HUES48 (cell line): ENCODE measurements at regions not wholly inside any gene's neighbourhood (a gene's known extent, or its start where the extent isn't known, plus 50 kb on each side); places are given as distances from the start of the nearest gene placed in this dataset.

ENCODE experiments used
- H3K27ac ChIP-seq: one replicate; pipeline ENCODE4 v1.7.0; 2013; ENCODE audit warnings: low read depth, low read length, inconsistent platforms
- H3K27me3 ChIP-seq: 2 replicates; pipeline ENCODE4 v1.6.1; 2013; ENCODE audit warnings: mild to moderate bottlenecking, low read length; ENCODE audit not compliant: control insufficient read depth, insufficient read depth
- H3K36me3 ChIP-seq: 2 replicates; pipeline ENCODE4 v1.6.1; 2013; ENCODE audit warnings: low read length; ENCODE audit not compliant: control insufficient read depth, insufficient read depth
- H3K4me1 ChIP-seq: 2 replicates; pipeline ENCODE4 v1.6.1; 2013; ENCODE audit warnings: mild to moderate bottlenecking, low read length; ENCODE audit not compliant: control insufficient read depth, insufficient read depth
- H3K4me3 ChIP-seq: 2 replicates; pipeline ENCODE4 v1.5.1; 2013; ENCODE audit warnings: mild to moderate bottlenecking, low read depth, low read length
- H3K9ac ChIP-seq: 2 replicates; pipeline ENCODE4 v1.6.1; 2013; ENCODE audit warnings: mild to moderate bottlenecking, low read depth, low read length, moderate library complexity
- H3K9me3 ChIP-seq: 2 replicates; pipeline ENCODE4 v1.6.1; 2013; ENCODE audit warnings: low read length; ENCODE audit not compliant: control insufficient read depth, insufficient read depth

DNA sequence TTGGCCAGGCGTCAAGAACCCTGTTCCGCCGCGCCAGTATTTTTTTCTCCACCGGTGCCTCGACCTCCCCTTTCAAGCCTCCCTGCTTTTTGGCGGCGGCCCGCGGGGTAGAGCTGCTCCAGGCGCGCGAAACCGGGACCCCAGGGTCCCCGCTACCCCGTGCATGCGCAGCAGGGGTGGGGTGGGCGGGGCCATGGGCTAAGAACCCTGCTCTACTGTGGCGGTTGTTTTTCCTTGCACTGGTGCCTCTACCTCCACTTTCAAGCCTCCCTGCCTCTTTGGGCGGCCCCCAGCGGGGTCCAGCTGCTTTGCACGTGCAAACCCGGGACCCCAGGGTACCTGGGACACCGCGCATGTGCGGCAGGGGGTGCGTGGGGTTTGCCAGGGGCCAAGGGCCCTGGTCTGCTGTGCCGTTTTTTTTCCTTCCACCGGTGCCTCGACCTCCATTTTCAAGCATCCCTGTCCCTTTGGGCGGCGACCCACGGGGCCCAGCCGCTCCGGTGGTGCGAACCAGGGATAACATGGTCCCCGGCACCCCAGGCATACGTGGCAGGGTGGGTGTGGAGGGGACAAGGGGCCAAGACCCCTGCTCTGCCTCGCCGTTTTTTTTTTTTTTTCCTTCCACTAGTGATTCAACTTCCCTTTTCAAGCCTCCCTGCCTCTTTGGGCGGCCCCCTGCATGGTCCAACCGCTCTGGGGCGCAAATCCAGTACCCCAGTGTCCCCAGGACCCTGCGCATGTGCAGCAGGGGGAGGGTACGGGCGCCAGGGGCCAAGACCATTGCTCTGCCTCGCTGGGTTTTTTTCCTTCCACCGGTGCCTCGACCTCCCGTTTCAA, 326.8 kb downstream of the ALG10 start:
- Histone ChIP-seq H3K4me3 (no peak overlapping the region), H3K9ac (no peak overlapping the region), H3K27me3 (no peaks in the 10 kb centered on the region), H3K36me3 (no peaks in the 10 kb centered on the region), H3K4me1 (no peaks in the 10 kb centered on the region), H3K27ac (no peak overlapping the region), H3K9me3 (peaks cover 83% of the 10 kb centered on the region)

DNA sequence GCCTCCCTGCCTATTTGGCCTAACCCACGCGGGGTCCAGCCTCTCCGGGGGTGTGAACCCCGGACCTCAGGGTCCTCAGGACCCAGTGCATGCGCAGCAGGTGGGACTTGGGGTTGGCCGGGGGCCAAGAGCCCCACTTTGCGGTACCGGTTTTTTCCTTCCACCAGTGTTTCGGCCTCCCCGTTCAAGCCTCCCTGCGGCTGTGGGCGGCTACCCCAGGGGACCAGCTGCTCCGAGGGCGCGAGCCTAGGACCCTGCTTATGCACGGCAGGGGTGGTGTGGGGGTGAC, 327.3 kb downstream of the ALG10 start:
- no peaks in the 10 kb centered on the region for H3K27me3 ChIP-seq
- H3K4me3 ChIP-seq = no peak overlapping the region
- no peaks in the 10 kb centered on the region for H3K36me3 ChIP-seq
- no peak overlapping the region for H3K27ac ChIP-seq
- H3K4me1 ChIP-seq = no peaks in the 10 kb centered on the region
- peaks cover 83% of the 10 kb centered on the region for H3K9me3 ChIP-seq
- no peak overlapping the region for H3K9ac ChIP-seq

DNA sequence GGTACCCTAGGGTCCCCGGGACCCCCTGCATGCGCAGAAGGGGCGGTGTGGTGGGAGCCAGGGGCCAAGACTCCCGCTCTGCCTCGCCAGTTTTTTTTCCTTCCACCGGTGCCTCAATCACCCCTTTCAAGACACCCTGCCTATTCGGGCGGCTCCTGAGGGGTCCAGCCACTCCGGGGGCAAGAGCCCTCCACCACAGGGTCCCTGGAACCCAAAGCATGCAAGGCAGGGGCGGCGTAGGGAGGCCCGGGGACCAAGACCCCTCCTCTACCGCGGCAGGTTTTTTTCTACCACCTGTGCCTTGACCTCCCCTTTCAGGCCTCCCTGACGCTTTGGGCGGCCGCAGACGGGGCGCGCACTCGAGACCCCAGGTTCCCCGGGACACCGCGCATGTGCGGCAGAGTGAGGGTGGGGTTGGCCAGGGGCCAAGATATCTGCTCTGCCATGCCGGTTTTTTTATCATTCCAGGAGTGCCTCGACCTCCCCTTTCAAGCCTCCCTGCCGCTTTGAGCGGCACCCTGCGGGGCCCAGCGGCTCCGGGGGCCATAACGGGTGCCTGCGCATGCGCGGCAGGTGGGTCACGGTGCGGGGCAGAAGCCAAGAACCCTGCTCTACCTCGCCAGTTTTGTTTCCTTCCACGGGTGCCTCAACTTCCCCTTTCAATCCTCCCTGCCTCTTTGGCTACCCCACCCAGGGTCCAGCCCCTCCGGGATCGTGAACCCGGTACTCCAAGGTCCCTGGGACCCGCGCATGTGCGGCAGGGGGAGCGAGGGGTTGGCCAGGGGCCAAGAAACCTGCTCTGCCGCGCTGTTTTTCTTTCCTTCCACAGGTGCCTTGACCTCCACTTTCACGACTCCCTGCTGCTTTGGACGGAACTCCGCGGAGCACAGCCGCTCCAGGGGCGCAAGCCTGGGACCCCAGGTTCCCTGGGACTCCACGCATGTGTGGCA, 328.1 kb downstream of the ALG10 start:
- H3K27me3 ChIP-seq = no peaks in the 10 kb centered on the region
- no peak overlapping the region for H3K9ac ChIP-seq

DNA sequence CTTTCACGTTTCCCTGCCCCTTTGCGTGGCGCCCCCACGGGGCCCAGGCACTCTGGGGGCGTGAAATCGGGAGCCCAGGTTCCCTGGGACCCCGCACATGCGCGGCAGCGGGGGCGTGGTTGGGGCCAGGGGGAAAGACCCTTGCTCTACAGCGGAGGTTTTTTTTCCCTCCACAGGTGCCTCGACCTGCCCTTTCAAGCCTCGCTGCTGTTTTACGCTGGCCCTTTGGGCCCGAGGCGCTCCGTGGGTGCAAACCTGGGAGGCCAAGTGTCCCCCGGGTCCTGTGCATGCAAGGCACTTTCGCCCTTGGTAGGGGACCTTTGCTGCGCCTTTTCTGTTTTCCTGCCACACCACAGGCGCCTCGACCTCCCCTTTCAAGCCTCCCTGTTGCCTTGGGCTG, 329.8 kb downstream of the ALG10 start:
- peaks cover 88% of the 10 kb centered on the region for H3K9me3 ChIP-seq
- no peak overlapping the region for H3K4me3 ChIP-seq
- no peaks in the 10 kb centered on the region for H3K4me1 ChIP-seq
- no peaks in the 10 kb centered on the region for H3K27me3 ChIP-seq
- H3K36me3 ChIP-seq = no peaks in the 10 kb centered on the region
- H3K9ac ChIP-seq = no peak overlapping the region
- no peak overlapping the region for H3K27ac ChIP-seq

More for the DNA sequence above, 328.1 kb downstream of the ALG10 start:
- no peaks in the 10 kb centered on the region for H3K36me3 ChIP-seq
- H3K27ac ChIP-seq = no peak overlapping the region
- no peaks in the 10 kb centered on the region for H3K4me1 ChIP-seq
- no peak overlapping the region for H3K4me3 ChIP-seq
- H3K9me3 ChIP-seq = peaks cover 83% of the 10 kb centered on the region

DNA sequence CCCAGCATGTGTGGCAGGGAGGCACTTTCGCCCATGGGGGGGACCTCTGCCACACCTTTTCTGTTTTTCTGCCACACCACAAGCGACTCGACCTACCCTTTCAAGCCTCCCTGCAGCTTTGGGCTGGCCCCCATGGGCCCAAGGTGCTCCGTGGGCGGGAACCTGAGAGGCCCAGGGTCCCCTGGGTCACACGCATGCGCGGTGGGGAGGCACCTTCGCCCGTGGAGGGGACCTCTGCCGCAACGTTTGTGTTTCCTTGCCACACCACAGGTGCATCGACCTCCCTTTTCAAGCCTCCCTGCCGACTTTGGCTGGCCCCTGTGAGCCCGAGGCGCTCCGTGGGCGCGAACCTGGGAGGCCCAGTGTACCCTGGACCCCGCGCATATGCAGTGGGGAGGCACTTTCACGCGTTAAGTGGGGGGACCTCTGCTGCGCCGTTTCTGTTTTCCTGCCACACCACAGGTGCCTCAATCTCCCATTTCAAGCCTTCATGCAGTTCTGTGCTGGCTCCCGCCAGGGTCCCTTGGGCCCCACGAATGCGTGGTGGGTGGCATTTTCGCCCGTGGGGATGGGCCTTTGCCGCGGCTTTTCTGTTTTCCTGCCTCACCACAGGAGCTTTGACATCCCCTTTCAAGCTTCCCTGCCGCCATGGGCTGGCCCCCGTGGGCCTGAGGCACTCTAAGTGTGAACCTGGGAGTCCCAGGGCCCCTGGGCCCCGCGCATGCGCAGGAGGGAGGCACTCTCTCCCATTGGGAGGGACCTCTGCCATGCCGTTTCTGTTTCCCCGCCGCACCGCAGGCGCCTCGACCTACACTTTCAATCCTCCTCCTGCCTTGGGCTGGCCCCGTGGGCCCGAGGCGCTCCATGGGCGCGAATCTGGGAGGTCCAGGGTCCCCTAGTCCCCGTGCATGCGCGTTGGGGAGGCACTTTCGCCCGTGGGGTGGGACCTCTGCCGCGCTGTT, 332.2 kb downstream of the ALG10 start:
- Histone ChIP-seq H3K27ac (no peak overlapping the region), H3K36me3 (no peaks in the 10 kb centered on the region), H3K9me3 (peaks cover 90% of the 10 kb centered on the region), H3K4me1 (no peaks in the 10 kb centered on the region), H3K27me3 (no peaks in the 10 kb centered on the region), H3K9ac (no peak overlapping the region), H3K4me3 (no peak overlapping the region)

DNA sequence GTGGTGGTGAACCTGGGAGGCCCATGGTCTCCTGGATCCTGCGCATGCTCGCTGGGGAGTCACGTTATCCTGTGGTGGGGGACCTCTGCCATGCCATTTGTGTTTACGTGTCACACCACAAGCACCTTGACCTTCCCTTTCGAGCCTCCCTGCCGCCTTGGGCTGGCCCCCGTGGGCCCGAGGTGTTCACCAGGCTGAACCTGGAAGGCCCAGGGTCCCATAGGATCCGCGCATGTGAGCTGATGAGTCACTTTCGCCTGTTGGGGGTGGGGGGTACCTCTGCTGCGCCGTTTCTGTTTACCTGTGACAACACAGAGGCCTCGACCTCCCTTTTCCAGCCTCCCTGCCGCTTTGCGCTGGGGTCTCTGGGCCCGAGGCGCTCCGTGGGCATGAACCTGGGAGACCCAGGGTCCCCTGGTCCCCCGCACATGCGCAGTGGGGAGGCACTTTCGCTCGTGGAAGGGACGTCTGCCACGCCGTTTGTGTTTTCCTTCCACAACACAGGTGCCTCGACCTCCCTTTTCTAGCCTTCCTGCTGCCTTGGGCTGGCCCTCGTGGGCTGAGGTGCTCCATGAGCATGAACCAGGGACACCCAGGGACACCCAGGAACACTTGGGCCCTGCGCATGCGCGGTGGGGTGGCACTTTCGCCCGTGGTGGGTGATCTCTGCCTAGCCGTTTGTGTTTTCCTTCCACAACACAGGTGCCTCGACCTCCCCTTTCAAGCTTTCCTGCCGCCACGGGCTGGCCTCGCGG, 334.1 kb downstream of the ALG10 start:
- H3K4me3 ChIP-seq = no peak overlapping the region
- no peak overlapping the region for H3K27ac ChIP-seq
- no peaks in the 10 kb centered on the region for H3K36me3 ChIP-seq
- no peaks in the 10 kb centered on the region for H3K27me3 ChIP-seq
- H3K9ac ChIP-seq = no peak overlapping the region
- peaks cover 91% of the 10 kb centered on the region for H3K9me3 ChIP-seq
- H3K4me1 ChIP-seq = no peaks in the 10 kb centered on the region

DNA sequence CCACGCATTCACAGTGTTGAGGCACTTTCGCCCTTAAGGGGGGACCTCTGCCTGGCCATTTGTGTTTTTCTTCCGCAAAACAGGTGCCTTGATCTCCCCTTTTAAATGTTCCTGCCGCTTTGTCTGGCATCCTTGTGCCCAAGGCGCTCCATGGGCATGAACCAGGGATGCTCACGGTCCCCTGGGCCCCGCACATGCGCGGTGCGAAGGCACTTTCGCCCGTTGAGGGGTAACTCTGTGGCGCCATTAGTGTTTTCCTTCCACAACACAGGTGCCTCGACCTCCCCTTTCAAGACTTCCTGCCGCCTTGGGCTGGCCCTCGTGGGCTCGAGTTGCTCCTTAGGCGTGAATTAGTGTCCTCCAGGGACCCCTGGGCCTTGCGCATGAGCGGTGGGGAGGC, 335.5 kb downstream of the ALG10 start:
- Histone ChIP-seq H3K27me3 (no peaks in the 10 kb centered on the region), H3K9ac (no peak overlapping the region), H3K27ac (no peak overlapping the region), H3K4me3 (no peak overlapping the region), H3K4me1 (no peaks in the 10 kb centered on the region), H3K36me3 (no peaks in the 10 kb centered on the region), H3K9me3 (peaks cover 97% of the 10 kb centered on the region)

DNA sequence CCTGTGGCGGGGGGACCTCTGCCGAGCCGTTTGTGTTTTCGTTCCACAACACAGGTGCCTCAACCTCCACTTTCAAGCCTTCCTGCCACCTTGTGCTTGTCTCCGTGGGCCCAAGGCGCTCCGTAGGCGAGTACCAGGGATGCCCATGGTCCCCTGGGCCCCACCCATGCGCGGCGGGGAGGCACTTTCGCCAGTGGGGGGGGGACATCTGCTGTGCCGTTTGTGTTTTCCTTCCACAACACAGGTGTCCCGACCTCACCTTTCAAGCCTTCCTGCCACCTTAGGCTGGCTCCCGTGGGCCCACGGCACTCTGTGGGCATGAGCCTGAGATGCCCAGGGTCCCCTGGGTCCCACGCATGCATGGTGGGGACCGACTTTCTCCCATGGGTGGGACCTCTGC, 335.9 kb downstream of the ALG10 start:
- Histone ChIP-seq H3K9me3 (peaks cover 97% of the 10 kb centered on the region), H3K9ac (no peak overlapping the region), H3K36me3 (no peaks in the 10 kb centered on the region), H3K27me3 (no peaks in the 10 kb centered on the region), H3K27ac (no peak overlapping the region), H3K4me3 (no peak overlapping the region), H3K4me1 (no peaks in the 10 kb centered on the region)

DNA sequence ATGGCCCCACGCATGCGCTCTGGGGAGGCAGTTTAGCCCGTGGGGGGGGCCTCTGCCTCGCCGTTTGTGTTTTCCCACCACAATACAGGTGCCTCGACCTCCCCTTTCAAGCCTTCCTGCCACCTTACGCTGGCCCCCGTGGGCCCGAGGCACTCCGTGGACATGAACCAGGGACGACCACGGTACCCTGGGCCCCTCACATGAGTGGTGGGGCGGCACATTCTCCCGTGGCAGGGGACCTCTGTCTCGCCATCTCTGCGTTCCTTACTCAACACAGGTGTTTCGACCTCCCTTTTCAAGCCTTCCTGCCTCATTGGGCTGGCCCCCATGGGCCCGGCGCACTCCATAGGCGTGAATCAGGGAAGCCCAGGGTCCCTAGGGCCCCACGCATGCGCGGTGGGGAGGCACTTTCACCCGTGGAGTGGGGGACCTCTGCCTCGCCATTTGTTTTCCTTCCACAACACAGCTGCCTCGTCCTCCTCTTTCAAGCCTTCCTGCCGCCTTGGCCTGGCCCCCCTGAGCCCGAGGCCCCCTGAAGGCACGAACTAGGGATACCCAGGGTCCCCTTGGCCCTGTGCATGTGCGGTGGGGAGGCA, 339.5 kb downstream of the ALG10 start:
- H3K4me1 ChIP-seq = no peaks in the 10 kb centered on the region
- no peak overlapping the region for H3K4me3 ChIP-seq
- no peak overlapping the region for H3K27ac ChIP-seq
- H3K36me3 ChIP-seq = no peaks in the 10 kb centered on the region
- H3K9ac ChIP-seq = no peak overlapping the region
- H3K9me3 ChIP-seq = peaks cover 98% of the 10 kb centered on the region
- no peaks in the 10 kb centered on the region for H3K27me3 ChIP-seq
